NCI-H226 (cell line): ENCODE measurements at regions not wholly inside any gene's neighbourhood (a gene's known extent, or its start where the extent isn't known, plus 50 kb on each side); places are given as distances from the start of the nearest gene placed in this dataset.

ENCODE experiments used
- DNase-seq: peaks from one replicate; pipeline ENCODE4 v3.0.0-alpha.2; 2015

DNA sequence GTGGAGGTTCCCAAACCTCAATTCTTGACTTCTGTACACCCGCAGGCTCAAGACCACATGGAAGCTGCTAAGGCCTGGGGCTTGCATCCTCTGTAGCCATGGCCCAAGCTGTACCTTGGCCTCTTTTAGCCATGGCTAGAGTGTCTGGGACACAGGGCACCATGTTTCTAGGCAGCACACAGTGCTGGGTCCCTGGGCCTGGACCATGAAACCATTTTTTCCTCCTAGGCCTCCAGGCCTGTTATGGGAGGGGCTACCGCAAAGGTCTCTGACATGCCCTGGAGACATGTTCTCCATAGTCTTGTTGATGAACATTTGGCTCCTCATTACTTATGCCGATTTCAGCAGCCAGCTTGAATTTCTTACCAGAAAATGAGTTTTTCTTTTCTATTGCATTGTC is 701.4 kb downstream of the FGF9 start:
- DNase-seq = no peak

DNA sequence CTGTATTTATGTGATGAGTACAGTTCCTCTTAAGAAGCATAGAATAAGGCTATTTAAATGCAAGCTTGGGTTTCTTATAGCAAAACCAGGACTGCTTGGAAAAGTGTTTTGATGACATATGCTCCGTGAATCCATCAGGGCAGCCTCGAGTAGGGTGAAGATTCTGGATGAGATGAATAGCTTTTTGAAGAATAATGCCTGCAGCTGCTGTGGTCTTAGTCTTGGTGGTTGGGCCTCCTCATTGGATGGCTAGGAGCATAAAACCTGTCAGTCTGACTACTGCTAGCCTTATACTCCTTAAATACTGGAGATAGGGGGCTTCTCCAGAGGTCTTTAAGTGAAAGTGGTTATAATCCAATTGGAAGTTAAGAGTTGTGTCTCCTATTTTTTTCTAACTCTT is 704.3 kb downstream of the FGF9 start:
- no peak for DNase-seq

DNA sequence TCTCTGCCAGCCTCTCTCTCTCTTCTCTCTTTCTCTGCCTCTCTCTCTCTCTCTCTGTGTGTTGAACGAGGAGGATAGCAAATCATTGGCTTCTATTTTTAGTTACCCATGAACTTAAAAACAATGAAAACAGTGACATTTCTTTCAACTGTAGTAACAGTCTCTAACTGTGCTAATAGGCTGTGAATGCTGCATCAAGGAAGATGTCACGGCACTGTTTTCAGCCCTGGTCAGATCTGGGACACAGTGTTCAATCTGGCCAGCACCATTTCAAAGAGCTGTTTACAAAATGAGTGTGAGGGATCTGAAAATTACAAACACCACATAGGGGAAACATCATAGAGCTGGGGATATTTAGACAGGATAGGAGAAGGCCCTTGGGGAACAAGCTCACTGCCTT is 717.0 kb downstream of the FGF9 start:
- no peak for DNase-seq

DNA sequence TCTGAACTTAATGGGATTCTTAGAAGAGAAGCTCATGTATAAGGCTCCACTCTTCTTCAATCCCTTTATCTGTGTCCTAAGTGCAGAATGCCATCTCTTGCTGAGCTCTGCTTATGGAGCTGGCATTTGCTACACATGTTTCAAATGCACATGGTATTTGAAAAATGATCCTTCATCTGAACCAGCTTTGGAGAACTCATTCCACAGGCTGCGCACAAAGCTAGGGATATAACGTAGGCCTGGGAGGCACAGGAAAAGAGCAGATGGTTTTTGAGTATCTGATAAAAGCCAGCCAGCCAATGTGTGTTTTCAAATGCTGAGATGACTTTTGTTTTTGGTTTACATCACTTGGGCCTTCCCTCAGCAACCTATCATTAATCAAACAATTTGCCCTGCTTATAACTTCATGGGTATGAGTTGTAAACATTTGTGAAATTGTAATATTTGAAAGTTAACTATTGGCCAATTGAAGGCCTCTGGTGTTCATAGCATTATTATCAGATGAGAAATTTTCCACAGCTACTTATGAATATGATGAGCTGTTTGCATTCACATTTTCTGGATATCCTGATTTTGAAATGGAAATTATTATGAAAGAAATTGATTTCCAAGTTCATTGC is 729.0 kb downstream of the FGF9 start:
- no peak for DNase-seq

DNA sequence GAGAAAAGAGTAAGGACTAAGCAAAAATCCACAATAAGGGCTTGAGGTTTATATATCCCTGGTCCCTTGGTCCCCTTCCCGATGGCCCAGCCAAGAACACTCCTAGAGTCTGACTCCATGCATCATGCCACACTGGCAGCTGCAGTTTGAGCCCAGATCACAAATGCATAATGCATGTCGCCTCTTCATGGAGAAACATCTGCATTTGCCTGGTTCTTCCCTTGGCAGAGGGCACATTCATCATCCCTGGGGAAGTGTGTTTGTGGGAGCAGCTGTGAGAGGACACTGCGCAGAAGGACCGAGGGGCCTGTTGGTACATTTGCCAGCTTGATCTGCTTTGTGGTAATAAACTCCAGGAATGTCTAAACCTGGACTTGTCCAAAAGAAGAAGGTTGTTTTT is 731.8 kb downstream of the FGF9 start:
- DNase-seq = no peak

DNA sequence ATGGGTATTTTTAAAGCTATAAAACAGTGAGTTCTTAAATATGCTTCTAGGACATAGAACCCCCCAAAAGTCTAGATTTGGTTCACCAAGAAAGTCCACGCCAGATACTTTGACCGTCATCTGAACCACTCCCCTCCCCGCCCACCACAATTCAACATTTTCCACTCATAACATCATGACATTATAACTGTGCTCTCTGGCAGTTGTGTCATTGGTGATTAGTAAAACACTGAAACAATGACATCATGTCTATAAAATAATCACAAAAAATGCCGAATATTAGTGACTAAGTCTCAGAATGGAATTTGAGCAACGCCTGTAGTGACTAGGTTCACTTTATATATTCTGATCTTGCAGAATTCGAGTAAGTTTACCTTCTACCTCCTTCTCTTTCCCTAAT is 732.3 kb downstream of the FGF9 start:
- DNase-seq = no peak

DNA sequence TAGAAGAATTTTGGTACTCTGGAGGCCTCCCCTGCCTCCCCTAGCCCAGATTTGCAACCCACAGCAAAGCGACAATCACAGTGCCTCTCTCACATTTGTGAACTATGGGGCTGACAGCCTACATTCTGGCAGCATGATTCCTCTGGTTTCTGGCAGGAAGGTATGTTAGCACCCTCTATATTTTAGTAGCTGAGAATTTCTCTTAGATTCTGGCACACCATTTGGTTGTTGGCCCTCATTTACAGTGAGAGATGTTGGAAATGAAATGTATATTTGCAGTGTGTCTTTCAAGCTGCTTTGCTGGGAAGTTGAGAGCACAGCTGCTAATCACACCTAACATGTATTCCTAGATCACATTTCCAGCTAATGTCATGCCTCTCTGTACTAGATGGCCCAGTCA is 735.0 kb downstream of the FGF9 start:
- no peak for DNase-seq

DNA sequence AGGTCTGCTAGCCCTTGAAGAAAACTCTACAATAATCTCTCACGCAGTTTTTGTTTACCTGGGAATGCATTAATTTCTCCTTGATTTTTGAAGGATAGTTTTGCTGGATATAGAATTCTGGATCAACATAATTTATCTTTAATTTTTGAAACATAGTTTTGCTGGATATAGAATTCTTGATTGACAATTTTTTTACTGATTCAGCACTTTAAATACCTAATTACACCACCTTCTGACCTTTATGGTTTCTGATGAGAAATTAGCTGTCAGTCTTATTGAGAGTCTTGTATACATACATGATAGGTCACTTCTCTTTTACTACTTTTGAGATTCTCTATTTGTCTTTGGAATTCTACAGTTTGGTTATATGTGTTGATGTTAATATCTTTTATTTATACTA is 741.6 kb downstream of the FGF9 start:
- no peak for DNase-seq

DNA sequence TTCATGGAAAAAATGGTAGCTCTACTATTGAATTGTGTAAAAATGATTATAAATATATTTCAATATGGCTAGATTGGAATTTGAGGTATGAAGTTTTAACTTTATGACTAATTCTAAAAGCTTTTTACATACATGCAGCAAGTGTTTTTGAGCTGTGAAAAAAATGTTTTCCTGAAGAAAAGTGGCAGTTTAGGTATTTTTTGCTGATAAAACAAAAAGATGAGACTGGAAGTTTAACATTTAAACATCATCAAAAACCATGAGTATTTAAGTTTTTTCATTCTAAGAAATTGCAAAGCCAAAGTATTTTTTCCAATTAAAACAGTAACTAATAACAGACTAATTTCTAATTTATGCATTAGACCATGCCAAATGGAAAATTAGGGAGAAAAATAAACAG is 751.1 kb downstream of the FGF9 start:
- DNase-seq = no peak

DNA sequence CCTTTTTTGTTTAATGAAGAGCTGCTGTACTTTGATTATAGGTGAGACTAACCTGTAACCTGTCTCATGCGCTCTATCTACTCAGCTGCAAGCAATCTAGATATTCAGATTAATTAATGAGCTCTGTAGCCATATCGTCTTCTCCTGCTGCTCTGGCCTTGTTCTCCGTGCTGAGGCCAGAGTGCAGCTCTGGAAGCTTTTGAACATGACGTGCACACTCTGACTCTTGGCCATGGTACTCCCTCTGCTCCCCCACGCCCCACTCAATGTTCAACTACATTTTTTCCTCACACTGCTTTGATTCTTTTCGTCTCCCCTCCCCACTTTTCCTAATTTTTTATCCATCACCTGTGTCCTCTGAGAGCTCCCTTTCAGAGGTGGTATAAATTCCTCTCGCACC is 751.8 kb downstream of the FGF9 start:
- DNase-seq = no peak

DNA sequence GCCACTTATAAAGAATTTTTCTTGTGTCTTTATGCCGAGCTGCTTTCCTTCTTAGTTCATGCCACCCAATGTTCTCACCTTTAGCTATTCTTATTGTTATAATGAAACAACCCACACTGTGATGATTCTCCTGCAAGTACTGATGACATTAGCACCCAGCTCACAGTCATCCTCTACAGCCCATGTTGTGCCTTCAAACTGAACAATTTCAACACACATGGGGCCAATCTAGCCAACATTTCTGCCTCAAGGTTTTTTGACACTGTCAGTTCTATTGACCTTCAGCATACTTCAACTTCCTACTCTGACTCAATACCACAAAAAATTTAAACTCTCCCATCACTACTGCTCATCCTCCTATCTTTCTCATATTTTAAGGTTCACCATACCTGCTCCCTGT is 752.4 kb downstream of the FGF9 start:
- DNase-seq = no peak

DNA sequence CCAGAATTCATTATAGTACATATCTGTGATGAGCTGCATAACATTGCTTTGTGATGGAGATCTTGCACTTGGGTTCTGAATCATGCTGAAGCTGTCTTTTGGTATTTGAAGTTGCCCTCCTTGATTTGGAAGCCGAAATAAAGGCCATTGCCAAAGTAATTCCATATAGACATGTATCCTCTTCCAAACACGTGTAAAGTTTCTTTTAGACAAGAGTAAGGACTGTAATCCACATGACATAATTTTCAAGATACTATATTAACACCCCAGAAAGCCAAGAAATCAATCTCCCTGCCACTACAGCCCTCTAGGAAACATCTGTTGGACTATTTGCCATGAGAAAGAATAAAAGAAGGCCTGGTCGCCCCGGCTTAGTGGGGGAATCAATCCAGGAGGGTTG is 754.2 kb downstream of the FGF9 start:
- no peak for DNase-seq

DNA sequence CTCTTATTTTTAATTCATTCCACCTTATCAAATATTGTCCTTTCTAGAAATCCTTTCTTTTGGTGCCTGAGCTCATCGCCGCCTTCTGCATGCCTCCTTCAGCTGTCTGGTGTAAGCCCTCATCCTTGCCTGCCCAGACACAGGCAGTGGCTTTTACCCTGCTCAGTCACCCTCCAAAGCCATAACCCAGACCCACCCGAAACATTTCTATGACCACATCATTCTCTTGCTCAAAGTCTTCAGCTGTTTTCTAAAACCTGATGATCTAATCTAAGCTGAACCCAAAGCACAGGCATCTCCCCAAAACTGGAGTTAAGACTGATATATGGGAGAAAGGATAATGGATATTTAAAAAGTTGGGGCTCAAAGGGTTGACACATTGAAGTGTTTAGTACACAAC is 753.7 kb upstream of the SGCG start:
- no peak for DNase-seq

DNA sequence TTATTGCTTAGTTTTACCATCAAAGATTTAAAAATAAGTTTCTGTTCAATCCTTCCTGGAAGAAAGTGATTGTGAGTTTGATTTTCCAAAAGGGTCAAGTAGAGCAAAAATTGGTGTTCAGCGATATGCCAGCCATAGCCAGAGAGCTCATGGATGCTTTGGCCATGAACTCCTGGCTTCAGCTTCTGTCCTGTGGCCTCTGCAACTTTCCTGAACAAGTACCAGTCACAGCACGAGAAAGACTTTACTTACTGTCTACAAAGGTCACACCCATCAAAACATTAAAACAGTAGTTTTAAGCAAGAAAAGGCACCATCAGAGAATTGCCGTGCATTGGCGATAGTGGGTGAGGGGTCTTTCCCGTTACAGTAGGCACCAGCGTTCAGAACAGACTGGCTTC is 753.0 kb upstream of the SGCG start:
- DNase-seq = no peak

DNA sequence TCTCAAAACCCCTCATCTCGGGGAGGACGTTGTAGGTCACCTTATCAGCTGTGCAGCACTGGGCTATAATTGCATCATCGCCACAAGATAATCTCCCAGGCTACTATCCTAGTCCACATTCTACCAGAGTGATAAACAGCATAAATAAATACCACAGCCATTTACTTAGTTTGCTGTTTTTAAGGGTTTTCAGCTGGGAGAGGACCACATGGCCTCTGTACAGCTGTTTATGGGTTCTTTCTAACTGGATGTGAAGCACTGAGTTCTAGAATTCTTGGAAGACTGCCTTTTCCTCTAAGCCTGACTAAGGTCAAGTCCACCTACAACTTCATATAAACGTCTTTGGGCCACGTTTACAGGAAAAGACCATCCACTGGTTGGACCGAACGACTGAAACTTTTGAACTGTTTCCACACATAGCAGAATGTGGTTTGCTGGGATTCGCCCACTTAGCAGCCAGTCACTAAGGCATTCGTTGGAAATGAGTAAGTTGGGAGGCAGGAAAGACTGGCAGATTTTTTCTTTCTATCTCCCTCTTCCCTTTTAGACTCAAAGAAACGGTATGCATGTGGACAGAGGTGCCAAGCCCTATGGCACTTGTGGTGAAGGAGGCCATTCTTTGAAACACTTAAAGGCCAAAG is 752.5 kb upstream of the SGCG start:
- peak; percentile 84 for DNase-seq

DNA sequence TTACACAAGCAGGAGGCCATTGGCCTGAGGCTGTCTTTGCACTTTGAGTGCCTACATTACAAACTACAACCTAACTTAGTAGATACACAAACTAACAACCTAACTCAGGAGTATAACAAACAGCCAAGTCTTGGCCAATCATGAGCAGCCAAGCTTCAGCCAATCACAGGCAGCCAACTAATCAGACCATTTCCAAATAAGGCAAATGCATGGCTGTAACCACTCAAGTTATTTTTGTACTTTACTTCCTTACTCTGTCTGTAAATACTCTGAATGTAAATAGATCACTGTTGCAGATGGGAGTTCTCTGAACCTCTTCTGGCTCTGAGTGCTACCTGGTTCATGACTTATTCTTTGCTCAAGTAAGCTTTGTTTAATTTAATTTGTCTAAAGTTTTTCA is 748.1 kb upstream of the SGCG start:
- DNase-seq = no peak

DNA sequence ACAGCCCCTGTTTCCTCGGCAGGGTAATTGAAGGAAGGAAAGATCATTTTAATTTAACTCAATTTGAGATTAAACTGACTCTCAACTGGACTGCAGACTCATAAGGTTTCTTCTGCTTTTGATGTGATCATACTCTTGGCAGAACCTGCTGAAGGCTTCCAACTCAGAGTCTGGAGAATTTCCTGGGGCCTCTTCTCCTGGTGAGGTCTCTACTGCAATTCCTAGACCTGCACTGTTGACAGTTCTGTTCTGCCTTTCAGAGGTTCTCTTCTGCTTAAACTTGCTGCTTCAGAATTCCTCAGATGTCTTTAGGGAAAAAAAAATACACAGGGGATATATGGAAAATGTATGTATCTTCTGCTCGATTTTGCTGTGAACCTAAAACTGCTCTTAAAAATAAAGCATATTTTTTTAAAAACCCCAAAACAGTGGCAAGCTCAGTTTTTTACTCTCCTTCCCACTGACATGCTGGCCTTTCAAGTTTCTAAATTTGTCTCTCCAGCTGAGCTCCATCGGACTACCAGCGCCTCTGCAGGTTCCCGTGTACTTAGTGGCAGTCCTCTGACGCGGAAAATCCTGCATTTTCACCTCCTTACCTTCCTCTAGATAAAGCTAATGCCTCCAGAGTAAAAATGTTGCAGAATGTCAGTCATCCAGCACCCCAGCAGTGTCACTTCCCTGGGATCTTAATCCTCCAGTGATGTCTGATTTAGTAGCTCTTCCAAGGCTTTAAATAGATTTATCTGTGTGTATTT is 733.5 kb upstream of the SGCG start:
- no peak for DNase-seq

DNA sequence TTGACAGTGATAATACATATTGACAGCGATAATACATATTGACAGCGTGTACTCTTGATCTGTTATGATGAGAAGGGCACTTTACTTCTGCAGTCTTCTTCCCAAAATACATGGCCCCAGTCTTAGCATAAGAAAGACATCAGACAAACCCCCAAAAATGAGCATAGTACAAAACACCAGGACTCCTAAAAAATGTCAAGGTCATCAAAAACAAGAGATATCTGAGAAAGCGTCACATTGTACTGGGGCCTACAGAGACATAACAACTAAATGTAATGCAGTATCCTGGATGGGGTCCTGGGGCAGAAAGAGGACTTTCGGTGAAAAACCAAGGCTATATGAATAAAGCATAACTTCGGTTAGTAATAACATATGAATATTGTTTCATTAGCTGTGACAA is 731.5 kb upstream of the SGCG start:
- DNase-seq = no peak

DNA sequence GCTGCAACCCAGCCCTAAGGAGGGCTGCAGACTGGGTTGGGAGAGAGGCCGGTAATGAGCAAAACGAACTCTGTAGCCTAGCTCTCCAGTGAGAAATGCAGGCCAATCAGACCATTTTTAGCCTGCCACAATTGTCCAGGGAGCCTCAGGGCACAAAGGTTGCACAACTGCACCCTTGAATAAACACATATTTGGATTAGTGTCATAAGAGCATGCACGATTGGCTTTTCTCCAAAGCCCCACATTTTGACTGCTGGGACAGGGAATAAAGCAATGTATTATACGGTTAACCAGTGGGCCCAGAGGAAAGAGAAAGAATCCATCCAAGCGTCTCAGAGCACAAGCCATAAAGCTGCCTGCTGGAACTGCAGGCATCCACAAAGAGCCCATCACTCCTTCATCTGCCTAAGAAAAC is 729.4 kb upstream of the SGCG start:
- no peak for DNase-seq

DNA sequence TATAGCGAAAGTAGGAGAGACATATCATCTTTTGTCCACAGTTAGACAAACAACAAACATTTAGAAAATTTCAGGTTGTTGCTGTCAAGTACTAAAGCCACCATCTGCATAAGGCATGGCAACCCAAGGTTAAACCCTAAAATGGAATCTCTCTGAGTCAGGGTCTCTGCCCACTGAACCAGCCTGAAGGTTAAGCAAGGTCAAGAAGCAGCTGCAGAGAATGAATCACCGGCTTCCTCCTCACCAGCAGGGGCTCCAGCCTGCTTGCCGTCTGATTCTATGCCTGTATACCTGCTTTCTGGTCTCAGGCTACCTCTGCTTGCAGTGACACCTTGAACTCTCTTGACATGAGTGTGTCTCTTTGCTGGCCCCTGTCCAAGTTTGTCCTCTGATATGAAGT is 726.2 kb upstream of the SGCG start:
- no peak for DNase-seq

DNA sequence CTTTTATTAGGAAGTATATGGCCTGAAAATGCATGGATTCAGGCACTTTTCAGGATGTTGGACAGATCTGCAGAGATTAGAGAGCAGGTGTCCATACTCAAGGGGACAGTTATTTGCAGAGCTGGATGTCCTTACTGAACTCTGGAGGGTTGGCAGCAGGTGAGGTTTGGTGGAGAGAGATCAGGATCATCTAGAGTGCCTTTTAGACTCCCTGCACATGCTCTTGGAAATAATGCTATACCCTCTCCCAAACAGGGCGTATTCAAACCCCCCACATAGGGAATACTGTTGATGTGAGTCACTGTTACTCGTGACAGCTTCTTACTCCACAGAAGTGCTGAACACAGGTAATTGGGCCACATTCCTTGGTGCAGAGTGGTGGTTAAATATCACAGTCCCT is 725.7 kb upstream of the SGCG start:
- DNase-seq = peak; percentile 20

DNA sequence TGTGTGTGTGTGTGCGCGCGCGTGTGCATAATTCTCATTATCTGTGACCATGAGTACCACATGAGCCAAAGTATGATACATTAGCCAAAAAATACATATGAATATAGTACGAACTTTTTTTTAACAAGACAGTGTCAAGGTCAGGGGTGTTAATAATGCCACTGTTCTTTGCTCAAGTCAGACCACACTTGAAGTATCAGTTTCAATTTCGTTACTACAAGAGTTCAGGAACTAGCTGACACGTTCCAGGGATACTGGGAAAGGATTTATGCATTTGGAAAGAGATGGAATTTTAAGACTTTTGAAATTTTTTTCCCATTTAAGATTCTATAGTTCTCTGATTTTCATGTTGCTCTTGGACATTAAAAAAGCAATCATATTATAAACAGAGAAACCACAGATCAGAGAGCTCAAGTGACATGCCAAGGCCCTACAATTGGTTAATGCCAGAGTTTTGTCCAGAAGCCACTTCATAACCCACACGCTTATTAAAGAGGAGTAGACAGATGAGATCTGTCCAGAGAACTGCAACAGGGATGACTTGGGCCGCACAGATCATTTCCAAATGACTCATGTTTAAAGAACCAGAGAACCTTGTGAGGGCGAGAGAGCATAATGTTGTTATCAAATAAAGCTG is 718.8 kb upstream of the SGCG start:
- DNase-seq = peak; percentile 37

DNA sequence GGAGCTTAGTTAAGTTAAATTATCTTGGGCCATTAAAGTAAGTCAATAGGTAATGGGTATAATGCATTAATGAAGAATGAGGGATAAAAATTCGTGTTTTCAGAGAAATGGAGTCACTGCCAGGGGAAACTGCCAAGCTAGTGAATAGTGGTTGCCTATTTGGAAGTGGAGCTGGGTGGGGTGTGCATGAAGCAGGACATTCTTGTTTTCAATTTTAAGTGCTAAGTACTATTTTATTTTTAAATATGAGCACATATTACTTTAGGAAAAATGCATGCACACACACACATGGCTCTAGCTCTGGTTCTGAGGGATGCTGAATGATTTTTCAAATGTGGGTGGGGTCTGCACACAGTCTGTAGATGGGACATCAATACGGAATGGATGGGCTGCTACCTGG is 717.7 kb upstream of the SGCG start:
- DNase-seq = no peak

DNA sequence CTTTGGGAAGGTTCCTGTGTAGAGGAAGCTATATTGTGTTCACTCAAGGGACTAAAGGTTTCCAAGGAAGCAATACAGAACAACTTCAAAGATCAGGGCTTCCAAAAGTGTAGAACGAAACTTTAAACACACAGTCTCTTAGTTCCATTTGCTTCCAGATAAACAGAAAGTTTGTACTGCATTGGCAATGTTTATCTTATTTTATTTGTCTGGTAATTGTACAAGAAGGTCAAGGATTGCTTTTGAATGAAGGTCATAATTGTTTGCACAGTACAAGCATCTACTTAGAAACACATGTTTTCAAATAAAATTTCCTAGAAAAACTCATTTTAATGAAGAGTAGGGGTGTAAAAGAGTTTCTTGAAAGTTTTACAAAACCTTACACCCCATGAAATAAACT is 712.7 kb upstream of the SGCG start:
- DNase-seq = no peak
